ENCODE measurements at regions not wholly inside any gene's neighbourhood (a gene's known extent, or its start where the extent isn't known, plus 50 kb on each side); places are given as distances from the start of the nearest gene placed in this dataset.

- no peak overlapping the region for H3K9ac ChIP-seq (ENCODE audit: low read depth in 1 of 2, low read length in 2 of 2)
- no peak overlapping the region for H3K4me3 ChIP-seq (ENCODE audit: low read depth in 1 of 2, low read length in 2 of 2)
- H3K36me3 ChIP-seq (ENCODE audit: control insufficient read depth in 1 of 2, insufficient read depth in 2 of 2, low read length in 2 of 2): no peaks in the 10 kb centered on the region
- H3K9me3 ChIP-seq (ENCODE audit: control insufficient read depth in 1 of 2, low read length in 2 of 2): no peaks in the 10 kb centered on the region
- no peaks in the 10 kb centered on the region for H3K27me3 ChIP-seq (ENCODE audit: control insufficient read depth in 1 of 2, insufficient read depth in 2 of 2, low read length in 2 of 2)
- peaks cover 18 to 26% of the 10 kb centered on the region in 2 donors for H3K4me1 ChIP-seq (ENCODE audit: control insufficient read depth in 1 of 2, insufficient read depth in 2 of 2, low read length in 2 of 2)
- no peak overlapping the region for H3K27ac ChIP-seq (ENCODE audit: low read depth, low read length)
Measured at GRCh38 chr4:81550388-81550859, 78.7 kb upstream of the RASGEF1B start.

GRCh38 chr4:81549984-81550383 is 78.3 kb upstream of the RASGEF1B start:
- Histone ChIP-seq H3K4me1 (ENCODE audit: control insufficient read depth in 1 of 2, insufficient read depth in 2 of 2, low read length in 2 of 2) (peaks cover 16 to 23% of the 10 kb centered on the region in 2 donors), H3K36me3 (ENCODE audit: control insufficient read depth in 1 of 2, insufficient read depth in 2 of 2, low read length in 2 of 2) (no peaks in the 10 kb centered on the region), H3K27ac (ENCODE audit: low read depth, low read length) (no peak overlapping the region), H3K27me3 (ENCODE audit: control insufficient read depth in 1 of 2, insufficient read depth in 2 of 2, low read length in 2 of 2) (no peaks in the 10 kb centered on the region), H3K9me3 (ENCODE audit: control insufficient read depth in 1 of 2, low read length in 2 of 2) (no peaks in the 10 kb centered on the region), H3K9ac (ENCODE audit: low read depth in 1 of 2, low read length in 2 of 2) (no peak overlapping the region), H3K4me3 (ENCODE audit: low read depth in 1 of 2, low read length in 2 of 2) (no peak overlapping the region)

GRCh38 chr4:81546777-81547176 is 75.1 kb upstream of the RASGEF1B start:
- no peaks in the 10 kb centered on the region for H3K36me3 ChIP-seq (ENCODE audit: control insufficient read depth in 1 of 2, insufficient read depth in 2 of 2, low read length in 2 of 2)
- no peak overlapping the region for H3K4me3 ChIP-seq (ENCODE audit: low read depth in 1 of 2, low read length in 2 of 2)
- no peaks in the 10 kb centered on the region for H3K9me3 ChIP-seq (ENCODE audit: control insufficient read depth in 1 of 2, low read length in 2 of 2)

GRCh38 chr4:81541161-81541945 is 69.6 kb upstream of the RASGEF1B start:
- Histone ChIP-seq H3K4me3 (ENCODE audit: low read depth in 1 of 2, low read length in 2 of 2) (no peak overlapping the region), H3K36me3 (ENCODE audit: control insufficient read depth in 1 of 2, insufficient read depth in 2 of 2, low read length in 2 of 2) (no peaks in the 10 kb centered on the region), H3K9ac (ENCODE audit: low read depth in 1 of 2, low read length in 2 of 2) (no peak overlapping the region), H3K27me3 (ENCODE audit: control insufficient read depth in 1 of 2, insufficient read depth in 2 of 2, low read length in 2 of 2) (no peaks in the 10 kb centered on the region), H3K4me1 (ENCODE audit: control insufficient read depth in 1 of 2, insufficient read depth in 2 of 2, low read length in 2 of 2) (no peaks in the 10 kb centered on the region), H3K9me3 (ENCODE audit: control insufficient read depth in 1 of 2, low read length in 2 of 2) (no peaks in the 10 kb centered on the region), H3K27ac (ENCODE audit: low read depth, low read length) (no peak overlapping the region)

More at GRCh38 chr4:81546777-81547176, 75.1 kb upstream of the RASGEF1B start:
- peaks cover 16 to 23% of the 10 kb centered on the region in 2 donors for H3K4me1 ChIP-seq (ENCODE audit: control insufficient read depth in 1 of 2, insufficient read depth in 2 of 2, low read length in 2 of 2)
- H3K9ac ChIP-seq (ENCODE audit: low read depth in 1 of 2, low read length in 2 of 2): no peak overlapping the region
- no peaks in the 10 kb centered on the region for H3K27me3 ChIP-seq (ENCODE audit: control insufficient read depth in 1 of 2, insufficient read depth in 2 of 2, low read length in 2 of 2)
- H3K27ac ChIP-seq (ENCODE audit: low read depth, low read length): no peak overlapping the region

- H3K4me3 ChIP-seq (ENCODE audit: low read depth in 1 of 2, low read length in 2 of 2): no peak overlapping the region
- no peak overlapping the region for H3K27ac ChIP-seq (ENCODE audit: low read depth, low read length)
- no peak overlapping the region for H3K9ac ChIP-seq (ENCODE audit: low read depth in 1 of 2, low read length in 2 of 2)
- no peaks in the 10 kb centered on the region for H3K4me1 ChIP-seq (ENCODE audit: control insufficient read depth in 1 of 2, insufficient read depth in 2 of 2, low read length in 2 of 2)
- no peaks in the 10 kb centered on the region for H3K36me3 ChIP-seq (ENCODE audit: control insufficient read depth in 1 of 2, insufficient read depth in 2 of 2, low read length in 2 of 2)
- H3K27me3 ChIP-seq (ENCODE audit: control insufficient read depth in 1 of 2, insufficient read depth in 2 of 2, low read length in 2 of 2): no peaks in the 10 kb centered on the region
- no peaks in the 10 kb centered on the region for H3K9me3 ChIP-seq (ENCODE audit: control insufficient read depth in 1 of 2, low read length in 2 of 2)
Measured at GRCh38 chr4:81538716-81539427, 67.2 kb upstream of the RASGEF1B start.

GRCh38 chr4:81531410-81531809 is 59.7 kb upstream of the RASGEF1B start:
- H3K27ac ChIP-seq (ENCODE audit: low read depth, low read length): no peak overlapping the region
- no peaks in the 10 kb centered on the region for H3K4me1 ChIP-seq (ENCODE audit: control insufficient read depth in 1 of 2, insufficient read depth in 2 of 2, low read length in 2 of 2)
- H3K9ac ChIP-seq (ENCODE audit: low read depth in 1 of 2, low read length in 2 of 2): no peak overlapping the region
- no peaks in the 10 kb centered on the region for H3K27me3 ChIP-seq (ENCODE audit: control insufficient read depth in 1 of 2, insufficient read depth in 2 of 2, low read length in 2 of 2)
- H3K9me3 ChIP-seq (ENCODE audit: control insufficient read depth in 1 of 2, low read length in 2 of 2): peaks cover 11% of the 10 kb centered on the region in 2 donors
- H3K36me3 ChIP-seq (ENCODE audit: control insufficient read depth in 1 of 2, insufficient read depth in 2 of 2, low read length in 2 of 2): no peaks in the 10 kb centered on the region
- H3K4me3 ChIP-seq (ENCODE audit: low read depth in 1 of 2, low read length in 2 of 2): no peak overlapping the region

GRCh38 chr4:81528979-81529378 is 57.3 kb upstream of the RASGEF1B start:
- Histone ChIP-seq H3K27me3 (ENCODE audit: control insufficient read depth in 1 of 2, insufficient read depth in 2 of 2, low read length in 2 of 2) (no peaks in the 10 kb centered on the region), H3K36me3 (ENCODE audit: control insufficient read depth in 1 of 2, insufficient read depth in 2 of 2, low read length in 2 of 2) (no peaks in the 10 kb centered on the region), H3K4me3 (ENCODE audit: low read depth in 1 of 2, low read length in 2 of 2) (no peak overlapping the region), H3K27ac (ENCODE audit: low read depth, low read length) (no peak overlapping the region), H3K9me3 (ENCODE audit: control insufficient read depth in 1 of 2, low read length in 2 of 2) (peaks cover 11% of the 10 kb centered on the region in 2 donors), H3K9ac (ENCODE audit: low read depth in 1 of 2, low read length in 2 of 2) (no peak overlapping the region), H3K4me1 (ENCODE audit: control insufficient read depth in 1 of 2, insufficient read depth in 2 of 2, low read length in 2 of 2) (peaks cover 7 to 14% of the 10 kb centered on the region in 2 donors)

- H3K27ac ChIP-seq (ENCODE audit: low read depth, low read length): no peak overlapping the region
- H3K4me1 ChIP-seq (ENCODE audit: control insufficient read depth in 1 of 2, insufficient read depth in 2 of 2, low read length in 2 of 2): peaks cover 11 to 21% of the 10 kb centered on the region in 2 donors
- no peaks in the 10 kb centered on the region for H3K36me3 ChIP-seq (ENCODE audit: control insufficient read depth in 1 of 2, insufficient read depth in 2 of 2, low read length in 2 of 2)
- H3K9me3 ChIP-seq (ENCODE audit: control insufficient read depth in 1 of 2, low read length in 2 of 2): peaks cover 11% of the 10 kb centered on the region in 2 donors
- H3K27me3 ChIP-seq (ENCODE audit: control insufficient read depth in 1 of 2, insufficient read depth in 2 of 2, low read length in 2 of 2): no peaks in the 10 kb centered on the region
- H3K4me3 ChIP-seq (ENCODE audit: low read depth in 1 of 2, low read length in 2 of 2): no peak overlapping the region
- no peak overlapping the region for H3K9ac ChIP-seq (ENCODE audit: low read depth in 1 of 2, low read length in 2 of 2)
Measured at GRCh38 chr4:81528200-81528599, 56.5 kb upstream of the RASGEF1B start.

- Histone ChIP-seq H3K4me3 (ENCODE audit: low read depth in 1 of 2, low read length in 2 of 2) (no peak overlapping the region), H3K36me3 (ENCODE audit: control insufficient read depth in 1 of 2, insufficient read depth in 2 of 2, low read length in 2 of 2) (no peaks in the 10 kb centered on the region), H3K4me1 (ENCODE audit: control insufficient read depth in 1 of 2, insufficient read depth in 2 of 2, low read length in 2 of 2) (peaks cover 11 to 21% of the 10 kb centered on the region in 2 donors), H3K9me3 (ENCODE audit: control insufficient read depth in 1 of 2, low read length in 2 of 2) (peaks cover 11% of the 10 kb centered on the region in 2 donors), H3K9ac (ENCODE audit: low read depth in 1 of 2, low read length in 2 of 2) (no peak overlapping the region), H3K27ac (ENCODE audit: low read depth, low read length) (no peak overlapping the region), H3K27me3 (ENCODE audit: control insufficient read depth in 1 of 2, insufficient read depth in 2 of 2, low read length in 2 of 2) (no peaks in the 10 kb centered on the region)
Measured at GRCh38 chr4:81527709-81528108, 56.0 kb upstream of the RASGEF1B start.

GRCh38 chr4:81527115-81527514 is 55.4 kb upstream of the RASGEF1B start:
- H3K27me3 ChIP-seq (ENCODE audit: control insufficient read depth in 1 of 2, insufficient read depth in 2 of 2, low read length in 2 of 2): no peaks in the 10 kb centered on the region
- H3K36me3 ChIP-seq (ENCODE audit: control insufficient read depth in 1 of 2, insufficient read depth in 2 of 2, low read length in 2 of 2): no peaks in the 10 kb centered on the region
- H3K4me1 ChIP-seq (ENCODE audit: control insufficient read depth in 1 of 2, insufficient read depth in 2 of 2, low read length in 2 of 2): peaks cover 11 to 21% of the 10 kb centered on the region in 2 donors
- H3K9me3 ChIP-seq (ENCODE audit: control insufficient read depth in 1 of 2, low read length in 2 of 2): peaks cover 11% of the 10 kb centered on the region in 2 donors
- H3K4me3 ChIP-seq (ENCODE audit: low read depth in 1 of 2, low read length in 2 of 2): no peak overlapping the region
- H3K9ac ChIP-seq (ENCODE audit: low read depth in 1 of 2, low read length in 2 of 2): no peak overlapping the region
- no peak overlapping the region for H3K27ac ChIP-seq (ENCODE audit: low read depth, low read length)

Data from duodenal mucosa (tissue), 2 donors.